Vagina (tissue), 2 donors: ENCODE measurements at regions not wholly inside any gene's neighbourhood (a gene's known extent, or its start where the extent isn't known, plus 50 kb on each side); places are given as distances from the start of the nearest gene placed in this dataset.

Experiments used
- DNase-seq, 2 donors: peaks; one replicate each; pipeline ENCODE4 v3.0.0-alpha.2; 2017; ENCODE audit errors: extremely low spot score in 2 of 2
- H3K27ac ChIP-seq: fragments of 200-600 bp; sonication (generic); one replicate; pipeline ENCODE4 v1.5.1; 2019
- H3K27me3 ChIP-seq: fragments of 200-600 bp; sonication (generic); one replicate; pipeline ENCODE4 v1.5.1; 2019
- H3K36me3 ChIP-seq, 2 donors: fragments of 200-600 bp; sonication (generic); one replicate each; pipeline ENCODE4 v1.5.1; 2017 to 2019
- H3K4me1 ChIP-seq: fragments of 200-600 bp; sonication (generic); one replicate; pipeline ENCODE4 v1.5.1; 2019
- H3K4me3 ChIP-seq, 2 donors: fragments of 200-600 bp; sonication (generic); 1 replicate in 1 of 2; 2 replicates in 1 of 2; pipeline ENCODE4 v1.5.1; 2016 to 2019
- H3K9me3 ChIP-seq: fragments of 200-600 bp; sonication (generic); one replicate; pipeline ENCODE4 v1.5.1; 2019
- CTCF ChIP-seq, 3 experiments: fragments of 450-650 bp in 2 of 3; fragments of 200-600 bp in 1 of 3; sonication (generic) in 1 of 3; IDR thresholded peaks; one replicate each; pipeline ENCODE4 v1.5.1; 2017 to 2019; ENCODE audit warnings: antibody characterized with exemption in 3 of 3, mild to moderate bottlenecking in 2 of 3, moderate library complexity in 2 of 3
- POLR2A ChIP-seq, 2 donors: fragments of 450-650 bp; IDR thresholded peaks; one replicate each; pipeline ENCODE4 v1.6.1; 2017; ENCODE audit warnings: antibody characterized with exemption in 2 of 2, mild to moderate bottlenecking in 2 of 2, moderate library complexity in 2 of 2
- POLR2AphosphoS5 ChIP-seq, 2 donors: sonication (generic); formaldehyde crosslinking; IDR thresholded peaks; one replicate each; pipeline ENCODE4 v1.9.0; 2017; ENCODE audit warnings: antibody characterized with exemption in 2 of 2, mild to moderate bottlenecking in 2 of 2, low read depth in 1 of 2; ENCODE audit not compliant: insufficient read depth in 1 of 2
- intact Hi-C: fragments of 100-400 bp; cut with DNase I; formaldehyde crosslinking; loops from one replicate; pipeline ENCODE4 v1.15.1; 2023

GRCh38 chrX:39720945-39721344 lies 376.8 kb downstream of the BCOR start:
- TF ChIP-seq CTCF (IDR thresholded peaks at IDR 0.05) (no peak), POLR2AphosphoS5 (IDR thresholded peaks at IDR 0.05; ENCODE audit: insufficient read depth in 1 of 2, low read depth in 1 of 2) (no peak), POLR2A (IDR thresholded peaks at IDR 0.05) (no peak)
- H3K27me3 ChIP-seq, result no peaks in the 10 kb centered on the region
- no peak overlapping the region for H3K27ac ChIP-seq
- no peak for DNase-seq
- no peak overlapping the region for H3K4me3 ChIP-seq
- intact Hi-C loops, result loop anchor here (10.0 kb wide), 1 partner anchor 294 kb away; no protein-coding TSS in a partner anchor
- H3K36me3 ChIP-seq, result no peaks in the 10 kb centered on the region
- no peaks in the 10 kb centered on the region for H3K9me3 ChIP-seq
- no peaks in the 10 kb centered on the region for H3K4me1 ChIP-seq

GRCh38 chrX:39721566-39722279 lies 376.0 kb downstream of the BCOR start:
- no peak overlapping the region for H3K4me3 ChIP-seq
- no peaks in the 10 kb centered on the region for H3K36me3 ChIP-seq
- no peak for TF ChIP-seq CTCF (IDR thresholded peaks at IDR 0.05)
- no peak for TF ChIP-seq POLR2AphosphoS5 (IDR thresholded peaks at IDR 0.05; ENCODE audit: insufficient read depth in 1 of 2, low read depth in 1 of 2)
- no peak for TF ChIP-seq POLR2A (IDR thresholded peaks at IDR 0.05)
- intact Hi-C loops, result loop anchor here (10.0 kb wide), 1 partner anchor 293 kb away; no protein-coding TSS in a partner anchor
- H3K27ac ChIP-seq, result no peak overlapping the region
- DNase-seq, result no peak
- no peaks in the 10 kb centered on the region for H3K4me1 ChIP-seq
- H3K9me3 ChIP-seq, result no peaks in the 10 kb centered on the region
- H3K27me3 ChIP-seq, result no peaks in the 10 kb centered on the region

GRCh38 chrX:39724544-39724943 lies 373.2 kb downstream of the BCOR start:
- Histone ChIP-seq H3K36me3 (no peaks in the 10 kb centered on the region), H3K27ac (no peak overlapping the region), H3K27me3 (no peaks in the 10 kb centered on the region), H3K4me1 (no peaks in the 10 kb centered on the region), H3K9me3 (no peaks in the 10 kb centered on the region), H3K4me3 (no peak overlapping the region)
- TF ChIP-seq POLR2A (IDR thresholded peaks at IDR 0.05), result no peak
- TF ChIP-seq POLR2AphosphoS5 (IDR thresholded peaks at IDR 0.05; ENCODE audit: insufficient read depth in 1 of 2, low read depth in 1 of 2), result no peak
- no peak for TF ChIP-seq CTCF (IDR thresholded peaks at IDR 0.05)
- intact Hi-C loops, result loop anchor here (10.0 kb wide), 1 partner anchor 290 kb away; no protein-coding TSS in a partner anchor
- DNase-seq, result no peak

GRCh38 chrX:39725114-39725513 lies 372.6 kb downstream of the BCOR start:
- Histone ChIP-seq H3K36me3 (no peaks in the 10 kb centered on the region), H3K27ac (no peak overlapping the region), H3K27me3 (no peaks in the 10 kb centered on the region), H3K4me1 (no peaks in the 10 kb centered on the region), H3K4me3 (no peak overlapping the region), H3K9me3 (no peaks in the 10 kb centered on the region)
- intact Hi-C loops, result loop anchor here (5.0 to 10.0 kb wide), 3 partner anchors 290 to 432 kb away; partner anchors contain the start of gene BCOR
- no peak for DNase-seq
- no peak for TF ChIP-seq POLR2AphosphoS5 (IDR thresholded peaks at IDR 0.05; ENCODE audit: insufficient read depth in 1 of 2, low read depth in 1 of 2)
- no peak for TF ChIP-seq CTCF (IDR thresholded peaks at IDR 0.05)
- no peak for TF ChIP-seq POLR2A (IDR thresholded peaks at IDR 0.05)
